HL-60/S4 treated with retinoic acid at 250 ng/mL for 4 days and 3 days (cell line): ENCODE measurements at regions not wholly inside any gene's neighbourhood (a gene's known extent, or its start where the extent isn't known, plus 50 kb on each side); places are given as distances from the start of the nearest gene placed in this dataset.

Experiments used
- in situ Hi-C: fragments of 300-500 bp; cut with MboI; formaldehyde crosslinking; loops from 2 replicates; pipeline ENCODE4 v1.7.0; 2022; ENCODE audit warnings: low sequenced_read_pairs

DNA sequence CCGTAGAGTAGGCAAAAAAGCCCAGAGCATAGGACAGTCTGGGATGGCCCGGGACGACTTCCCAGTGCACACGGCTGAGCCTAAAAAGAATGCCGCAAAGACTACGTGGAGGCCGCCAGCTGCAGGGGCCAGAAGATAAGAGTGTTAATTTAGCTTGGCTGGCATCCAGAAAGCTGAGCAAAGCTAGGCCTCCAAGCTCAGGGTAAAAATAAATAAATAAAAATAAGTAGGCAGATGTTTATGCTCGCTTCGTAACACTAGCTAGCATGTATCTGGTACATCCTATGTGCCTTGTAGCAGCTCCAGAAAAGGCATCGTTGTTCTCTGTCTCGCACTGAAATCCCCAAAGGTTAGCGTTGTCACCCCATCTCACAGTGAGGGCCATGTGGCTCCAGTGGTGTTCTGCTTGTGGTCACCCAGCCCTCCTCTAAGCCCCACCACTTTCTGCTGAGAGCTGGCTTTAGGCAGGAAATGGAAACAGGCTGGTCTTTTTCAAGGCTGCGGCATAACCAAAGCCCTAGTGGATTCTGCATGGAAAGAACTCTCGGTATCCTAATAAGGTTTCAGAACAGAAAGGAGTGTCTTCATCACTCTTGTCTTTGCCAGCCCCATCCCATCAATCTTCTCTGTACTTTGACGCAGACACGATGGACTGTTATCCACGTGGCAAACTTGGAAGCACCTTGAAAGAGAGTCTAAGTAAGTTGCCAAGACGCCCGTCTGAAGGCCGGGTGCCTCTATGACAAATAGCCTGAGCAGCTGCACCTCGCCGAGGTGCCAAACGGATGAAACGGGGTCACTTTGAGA lies 58.1 kb upstream of the MEF2A start:
- in situ Hi-C loops = loop anchor here (10.0 kb wide), 1 partner anchor 83 kb away; no protein-coding TSS in a partner anchor

DNA sequence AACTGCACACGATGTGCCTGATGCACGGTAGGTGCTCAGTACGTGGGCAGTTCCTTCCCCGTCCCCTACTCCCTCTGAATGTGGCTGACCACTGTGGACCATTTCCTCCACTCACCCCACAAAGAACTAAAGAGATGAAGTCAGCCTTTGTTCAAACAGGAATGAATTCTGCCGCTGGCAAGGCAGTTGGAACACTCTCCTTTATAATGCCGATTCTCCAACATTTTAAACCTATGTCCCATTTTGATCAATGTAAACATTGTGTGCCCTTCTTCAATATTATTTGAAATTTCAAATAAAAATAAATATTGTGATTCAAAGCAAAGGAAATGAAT lies 57.5 kb upstream of the MEF2A start:
- in situ Hi-C loops = loop anchor here (10.0 kb wide), 1 partner anchor 83 kb away; no protein-coding TSS in a partner anchor

- in situ Hi-C loops = loop anchor here (10.0 kb wide), 1 partner anchor 84 kb away; no protein-coding TSS in a partner anchor
These were observed 56.9 kb upstream of the MEF2A start for GRCh38 chr15:99508852-99509251.

- in situ Hi-C loops = loop anchor here (10.0 kb wide), 1 partner anchor 85 kb away; no protein-coding TSS in a partner anchor
These were observed 55.9 kb upstream of the MEF2A start for GRCh38 chr15:99509686-99510461.

- in situ Hi-C loops = no loop called here
These were observed 54.3 kb upstream of the MEF2A start for GRCh38 chr15:99511531-99511865.

DNA sequence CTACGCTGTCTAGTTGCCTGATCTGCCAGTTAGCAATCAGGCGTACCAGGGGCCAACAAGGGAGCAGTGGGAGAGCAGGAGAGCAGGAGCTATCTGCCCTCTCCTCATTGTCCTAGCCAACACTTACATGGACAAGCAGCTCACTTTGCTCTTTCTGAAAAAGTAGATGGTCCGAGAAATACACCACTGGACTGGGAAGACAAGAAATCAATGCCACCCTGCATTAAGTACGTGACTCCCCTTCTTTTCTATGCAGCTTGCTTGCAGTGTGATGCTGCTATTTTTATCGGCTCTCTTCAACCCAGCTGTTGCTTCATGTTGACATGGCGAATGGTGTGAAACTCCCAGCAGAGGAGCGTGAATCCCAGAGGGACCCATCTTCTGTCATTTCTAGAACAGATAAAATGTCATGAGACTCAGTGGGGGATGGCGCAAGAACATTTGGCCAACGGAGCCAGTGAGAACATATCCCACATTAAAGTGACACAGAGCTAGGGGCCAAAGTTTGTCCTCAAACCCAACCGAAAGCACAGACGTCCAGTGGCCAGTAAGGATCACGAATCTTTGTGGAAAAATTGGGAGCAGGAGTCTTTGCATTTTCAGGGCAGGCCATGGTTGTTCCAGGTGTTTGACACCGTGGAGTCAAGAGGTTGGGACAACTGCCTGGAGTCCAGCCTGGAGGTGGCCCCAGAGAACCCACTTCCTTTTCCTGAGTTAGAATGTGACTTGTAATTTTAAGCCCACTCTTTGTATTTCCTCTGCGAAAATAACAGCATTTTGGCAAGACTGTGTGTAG lies 53.7 kb upstream of the MEF2A start:
- in situ Hi-C loops = no loop called here

- in situ Hi-C loops = no loop called here
These were observed 51.5 kb upstream of the MEF2A start for GRCh38 chr15:99514306-99514705.
